MCF 10A (cell line): ENCODE measurements at regions not wholly inside any gene's neighbourhood (a gene's known extent, or its start where the extent isn't known, plus 50 kb on each side); places are given as distances from the start of the nearest gene placed in this dataset.

Experiments used
- BruUV-seq: library from RNA; stranded (reverse); fragments of 400-500 nt; replicated peaks from 2 replicates; lab custom pipeline; 2021; lab: Mats Ljungman, UMichigan
- CTCF ChIA-PET: fragments of 300-600 bp; sonication (Branson Sonifier 250); formaldehyde crosslinking; extraction: SDS; loops from one replicate; lab custom pipeline; 2021; ENCODE audit warnings: antibody characterized with exemption, inconsistent platforms; lab: Yijun Ruan, JAX
- POLR2A ChIA-PET: fragments of 300-600, 350-650 bp; sonication (Branson Sonifier 250); formaldehyde crosslinking; extraction: SDS; loops from one replicate; lab custom pipeline; 2020; ENCODE audit warnings: antibody characterized with exemption, inconsistent platforms; lab: Yijun Ruan, JAX
- DNase-seq: peaks from one replicate; pipeline ENCODE4 v3.0.0-alpha.2; 2018; ENCODE audit not compliant: unreplicated experiment
- H3K27ac Mint-ChIP-seq: one replicate; pipeline ENCODE4 v1.8.0; 2022; ENCODE audit warnings: mild to moderate bottlenecking, low read depth, mixed read lengths; ENCODE audit not compliant: unreplicated experiment
- H3K27me3 Mint-ChIP-seq: one replicate; pipeline ENCODE4 v1.8.0; 2022; ENCODE audit warnings: mixed read lengths; ENCODE audit not compliant: insufficient read depth, unreplicated experiment
- H3K36me3 Mint-ChIP-seq: one replicate; pipeline ENCODE4 v1.8.0; 2022; ENCODE audit warnings: mild to moderate bottlenecking, moderate library complexity, mixed read lengths; ENCODE audit not compliant: insufficient read depth, unreplicated experiment
- H3K4me1 Mint-ChIP-seq: one replicate; pipeline ENCODE4 v1.8.0; 2022; ENCODE audit warnings: mixed read lengths; ENCODE audit not compliant: insufficient read depth, unreplicated experiment
- H3K4me3 Mint-ChIP-seq: one replicate; pipeline ENCODE4 v1.8.0; 2022; ENCODE audit warnings: mild to moderate bottlenecking, moderate library complexity, mixed read lengths; ENCODE audit not compliant: unreplicated experiment
- H3K9me3 Mint-ChIP-seq: one replicate; pipeline ENCODE4 v1.8.0; 2022; ENCODE audit warnings: mixed read lengths; ENCODE audit not compliant: unreplicated experiment
- CTCF ChIP-seq: fragments of 200-600 bp; IDR thresholded peaks from one replicate; pipeline ENCODE4 v1.8.0; 2022; ENCODE audit warnings: antibody characterized with exemption, mild to moderate bottlenecking; ENCODE audit not compliant: unreplicated experiment
- intact Hi-C: fragments of 100-400 bp; cut with micrococcal nuclease; formaldehyde crosslinking; loops from 2 replicates; pipeline ENCODE4 v1.14.1; 2022

GRCh38 chr16:5347561-5347960 is 250.0 kb upstream of the EEF2KMT start:
- TF ChIP-seq CTCF, result no peak
- Mint-ChIP-seq H3K36me3 (no peaks in the 10 kb centered on the region), H3K4me1 (no peaks in the 10 kb centered on the region), H3K4me3 (no peak overlapping the region), H3K9me3 (peaks cover 54% of the 10 kb centered on the region), H3K27me3 (no peaks in the 10 kb centered on the region), H3K27ac (no peak overlapping the region)
- intact Hi-C loops, result no loop called here
- no peak for DNase-seq
- ChIA-PET CTCF (interaction anchor here (0.5 kb wide), 1 partner anchor 229 kb away, joined by 3 read pairs; no protein-coding TSS in a partner anchor), POLR2A (no interaction called here)
- BruUV-seq, result no TSS peak

GRCh38 chr16:5336941-5337340 is 239.3 kb upstream of the EEF2KMT start:
- CTCF ChIA-PET, result interaction anchor here (1.2 kb wide), 1 partner anchor 189 kb away, joined by 3 read pairs; no protein-coding TSS in a partner anchor
- Mint-ChIP-seq H3K27me3 (no peaks in the 10 kb centered on the region), H3K4me1 (no peaks in the 10 kb centered on the region), H3K27ac (no peak overlapping the region), H3K36me3 (no peaks in the 10 kb centered on the region), H3K9me3 (peaks cover 42% of the 10 kb centered on the region), H3K4me3 (no peak overlapping the region)
- DNase-seq, result no peak
- no TSS peak for BruUV-seq
- POLR2A ChIA-PET, result no interaction called here
- TF ChIP-seq CTCF, result no peak
- intact Hi-C loops, result no loop called here

GRCh38 chr16:5333991-5334390 is 236.4 kb upstream of the EEF2KMT start:
- ChIA-PET POLR2A (no interaction called here), CTCF (no interaction called here)
- no TSS peak for BruUV-seq
- Mint-ChIP-seq H3K4me1 (no peaks in the 10 kb centered on the region), H3K36me3 (no peaks in the 10 kb centered on the region), H3K4me3 (no peak overlapping the region), H3K27ac (no peak overlapping the region), H3K9me3 (peaks cover 26% of the 10 kb centered on the region), H3K27me3 (no peaks in the 10 kb centered on the region)
- no peak for TF ChIP-seq CTCF
- intact Hi-C loops, result no loop called here
- no peak for DNase-seq

GRCh38 chr16:5333126-5333525 is 235.5 kb upstream of the EEF2KMT start:
- Mint-ChIP-seq H3K36me3 (no peaks in the 10 kb centered on the region), H3K27me3 (no peaks in the 10 kb centered on the region), H3K9me3 (peaks cover 29% of the 10 kb centered on the region), H3K4me1 (no peaks in the 10 kb centered on the region), H3K27ac (no peak overlapping the region), H3K4me3 (no peak overlapping the region)
- TF ChIP-seq CTCF, result no peak
- no peak for DNase-seq
- intact Hi-C loops, result no loop called here
- CTCF ChIA-PET, result no interaction called here
- POLR2A ChIA-PET, result no interaction called here
- no TSS peak for BruUV-seq
